COLO668 (cell line): ENCODE measurements at regions not wholly inside any gene's neighbourhood (a gene's known extent, or its start where the extent isn't known, plus 50 kb on each side); places are given as distances from the start of the nearest gene placed in this dataset.
"Not testable (repeated sequence)": the region's sequence is repeated elsewhere in the genome, so short reads cannot be mapped to it uniquely, and the experiment has no call there.

Experiments
- DNase-seq: peaks from one replicate; lab custom pipeline; 2025; ENCODE audit not compliant: unreplicated experiment; lab: John Stamatoyannopoulos, UW

DNA sequence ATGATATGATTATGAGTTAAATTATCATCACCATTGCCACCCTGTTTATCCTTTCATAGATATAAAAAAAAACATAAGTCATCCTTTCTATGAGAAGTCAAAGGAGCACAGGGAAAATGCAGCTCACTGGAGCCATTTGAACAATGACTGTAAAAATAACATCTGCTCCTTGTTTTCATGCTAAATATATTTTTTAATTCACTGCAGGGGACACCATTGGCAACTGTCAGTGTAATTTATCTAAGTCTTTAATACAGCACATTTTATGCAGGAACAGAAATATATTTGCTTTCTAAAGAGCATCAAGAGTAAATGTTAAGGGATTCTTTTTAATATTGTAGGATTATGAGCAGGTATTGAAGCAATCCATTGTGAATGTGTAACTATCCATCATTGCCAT lies 371.3 kb downstream of the ZBBX start:
- no peak for DNase-seq

DNA sequence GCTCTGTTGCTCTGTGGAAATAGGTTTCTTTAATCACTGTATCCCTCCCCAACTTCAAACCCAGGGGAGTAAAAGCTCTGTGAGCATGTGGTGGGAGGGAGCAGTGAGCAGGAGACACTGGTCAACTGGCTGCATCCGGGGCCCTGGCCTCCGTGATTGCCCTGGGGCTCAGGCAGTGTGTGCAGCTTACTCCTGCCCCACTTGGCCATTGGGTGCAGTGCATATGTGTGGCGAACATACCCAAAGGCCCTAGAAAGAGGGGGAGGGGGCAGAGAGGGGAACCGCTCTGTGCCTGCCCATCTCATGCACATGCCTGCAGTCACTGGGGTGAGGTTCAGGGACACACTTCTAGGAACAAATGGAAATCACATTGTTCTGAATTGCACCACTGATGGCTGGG lies 378.7 kb downstream of the ZBBX start:
- DNase-seq: no peak

DNA sequence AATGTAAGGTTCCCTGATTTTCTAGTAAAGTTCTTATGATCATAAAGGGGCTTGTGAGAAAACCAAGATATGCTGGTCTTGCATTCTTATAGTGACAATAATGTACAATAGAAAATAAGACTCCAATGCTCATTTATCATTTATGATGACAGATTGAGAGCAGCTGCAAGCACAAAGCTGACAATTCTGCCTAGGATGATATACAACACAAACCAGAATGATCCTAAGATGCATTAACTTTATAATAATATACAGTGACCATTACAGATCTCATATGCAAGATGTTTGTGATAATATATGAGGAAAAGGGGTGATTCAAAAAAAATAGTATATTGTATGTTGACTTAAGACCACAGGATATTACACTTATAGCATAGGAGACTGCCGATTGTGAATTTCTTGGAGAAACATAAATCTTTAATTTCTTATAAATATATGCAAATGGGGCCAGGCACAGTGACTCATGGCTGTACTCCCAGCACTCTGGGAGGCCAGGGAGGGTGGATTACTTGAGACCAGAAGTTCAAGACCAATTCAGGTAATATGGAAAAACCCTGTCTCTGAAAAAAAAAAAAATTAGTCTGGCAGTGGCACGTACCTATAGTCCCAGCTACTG lies 387.0 kb downstream of the ZBBX start:
- no peak for DNase-seq

DNA sequence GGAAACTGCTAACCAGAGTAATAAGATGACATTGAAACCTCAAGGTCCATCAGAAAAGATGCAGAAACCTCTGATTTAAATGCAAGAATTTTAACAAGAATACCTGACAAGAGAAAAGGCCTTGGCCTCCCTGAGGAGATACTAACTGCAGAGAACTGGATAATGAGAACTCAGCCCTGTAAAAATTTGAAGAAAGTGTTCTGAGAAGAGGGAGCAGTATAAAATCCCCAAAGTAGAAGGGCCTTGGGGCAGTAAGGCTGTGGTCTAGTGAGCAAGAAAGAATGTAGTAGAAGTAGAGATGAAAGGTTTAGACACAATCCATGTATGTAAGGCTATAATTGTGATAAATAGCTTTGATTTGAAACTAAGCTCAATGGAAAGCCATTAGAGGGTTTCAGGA lies 394.1 kb downstream of the ZBBX start:
- DNase-seq: no peak

DNA sequence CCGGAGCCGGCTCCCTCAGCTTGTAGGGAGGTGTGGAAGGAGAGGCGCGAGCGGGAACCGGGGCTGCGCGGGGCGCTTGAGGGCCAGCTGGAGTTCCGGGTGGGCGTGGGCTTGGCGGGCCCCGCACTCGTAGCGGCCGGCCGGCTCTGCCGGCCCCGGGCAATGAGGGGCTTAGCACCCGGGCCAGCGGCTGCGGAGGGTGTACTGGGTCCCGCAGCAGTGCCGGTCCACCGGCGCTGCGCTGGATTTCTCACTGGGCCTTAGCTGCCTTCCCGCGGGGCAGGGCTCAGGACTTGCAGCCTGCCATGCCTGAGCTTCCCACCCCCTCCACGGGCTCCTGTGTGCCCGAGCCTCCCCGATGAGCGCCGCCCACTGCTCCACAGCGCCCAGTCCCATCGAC lies 404.3 kb downstream of the ZBBX start:
- DNase-seq: not testable (repeated sequence)

DNA sequence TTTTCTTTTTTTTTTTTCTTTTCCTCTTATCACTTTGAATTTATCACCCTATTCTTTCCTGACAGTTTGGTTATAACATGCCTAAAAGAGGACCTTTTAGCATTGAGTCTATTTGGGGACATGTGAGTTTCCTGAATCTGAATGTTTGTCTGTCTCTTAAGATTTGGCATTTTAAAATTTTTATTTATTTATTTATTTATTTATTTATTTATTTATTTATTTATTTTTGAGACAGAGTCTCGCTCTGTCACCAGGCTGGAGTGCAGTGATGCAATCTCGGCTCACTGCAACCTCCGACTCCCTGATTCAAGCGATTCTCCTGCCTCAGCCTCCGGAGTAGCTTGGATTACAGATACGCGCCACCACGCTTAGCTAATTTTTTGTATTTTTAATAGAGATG lies 412.4 kb downstream of the ZBBX start:
- not testable (repeated sequence) for DNase-seq

DNA sequence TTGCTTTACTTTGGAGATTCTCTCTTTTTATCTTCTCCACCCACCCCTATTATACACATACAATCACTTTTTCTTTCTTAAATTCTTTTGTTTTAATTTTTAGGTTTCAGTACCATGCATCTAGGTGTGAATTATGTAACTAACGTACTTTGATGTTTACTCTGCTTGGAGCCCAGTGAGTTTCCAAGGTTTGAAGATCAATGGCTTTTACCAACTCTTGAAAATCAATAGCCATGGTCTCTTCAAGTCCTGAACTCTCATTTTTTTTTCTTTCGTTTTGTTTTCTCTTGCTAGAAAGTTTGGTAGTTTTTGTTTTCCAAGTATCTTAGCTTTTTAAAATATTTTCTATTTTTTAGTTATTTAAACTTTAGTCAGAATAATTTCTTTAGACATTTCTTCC lies 417.2 kb downstream of the ZBBX start:
- DNase-seq: no peak

DNA sequence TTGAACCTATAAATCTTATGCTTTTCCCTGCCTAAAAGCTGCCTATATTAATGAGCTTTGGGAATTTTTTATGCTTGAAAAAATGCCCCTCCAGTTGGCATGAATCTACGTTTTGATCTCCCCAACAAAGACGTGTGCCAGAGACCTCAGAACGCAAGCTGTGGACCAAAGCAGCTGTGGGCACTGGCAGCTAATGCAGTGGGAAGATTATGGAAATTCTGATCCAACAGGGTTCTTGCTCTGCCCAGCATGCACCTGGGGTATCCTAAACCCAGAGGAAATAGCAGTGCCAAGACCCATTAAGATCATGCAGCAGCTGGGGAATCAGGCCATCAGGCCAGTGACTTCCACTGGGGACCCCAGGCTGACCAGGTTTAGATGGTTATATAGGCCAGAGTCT lies 423.0 kb downstream of the ZBBX start:
- no peak for DNase-seq

DNA sequence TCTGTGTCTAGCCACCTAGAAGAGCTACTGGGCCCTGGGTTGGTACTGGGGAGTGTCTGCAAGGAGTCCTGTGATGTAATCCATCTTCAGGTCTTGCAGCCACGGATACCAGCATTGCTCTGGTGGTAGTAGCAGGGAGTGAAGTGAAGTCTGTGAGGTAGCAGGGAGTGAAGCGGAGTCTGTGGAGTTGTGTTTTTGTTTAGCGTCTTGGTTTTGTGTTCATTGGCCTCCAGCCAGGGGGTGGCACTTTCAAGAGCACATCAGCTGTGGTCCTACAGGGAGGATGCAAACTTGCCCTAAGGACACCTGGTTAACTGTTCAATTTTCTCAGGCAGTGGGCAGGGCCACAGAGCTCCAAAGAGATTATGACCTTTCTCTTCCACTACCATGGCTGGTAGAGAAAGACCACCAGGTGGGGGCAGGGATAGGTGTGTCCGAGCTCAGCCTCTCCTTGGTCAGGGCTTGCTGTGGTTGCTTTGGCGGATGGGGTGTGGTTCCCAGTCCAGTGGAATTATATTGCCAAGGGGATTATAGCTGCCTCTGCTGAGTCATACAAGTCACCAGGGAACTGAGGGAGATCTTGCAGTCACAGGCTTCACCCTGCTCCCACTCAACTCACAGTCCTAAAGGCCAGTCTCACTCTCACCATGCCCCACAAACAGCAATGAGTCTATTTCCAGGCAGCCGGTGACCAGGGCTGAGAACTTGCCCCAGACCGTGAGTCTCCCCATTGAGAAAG lies 424.7 kb downstream of the ZBBX start:
- DNase-seq: no peak

DNA sequence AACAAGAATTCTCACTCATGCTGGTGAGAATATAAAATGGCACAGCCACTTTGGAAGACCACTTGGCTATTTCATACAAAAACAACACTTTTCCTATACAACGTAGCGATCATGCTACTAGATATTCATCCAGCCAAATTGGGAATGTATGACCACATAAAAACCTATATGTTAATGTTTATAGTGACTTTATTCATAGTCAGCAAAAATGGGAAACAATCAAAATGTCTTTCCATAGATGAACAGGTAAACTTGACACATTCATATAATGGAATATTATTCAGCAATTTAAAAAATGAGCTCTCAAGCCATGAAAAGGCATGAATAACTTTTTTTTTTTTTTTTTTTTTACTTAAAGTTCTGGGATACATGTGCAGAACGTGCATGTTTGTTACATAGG lies 445.2 kb downstream of the ZBBX start:
- no peak for DNase-seq

DNA sequence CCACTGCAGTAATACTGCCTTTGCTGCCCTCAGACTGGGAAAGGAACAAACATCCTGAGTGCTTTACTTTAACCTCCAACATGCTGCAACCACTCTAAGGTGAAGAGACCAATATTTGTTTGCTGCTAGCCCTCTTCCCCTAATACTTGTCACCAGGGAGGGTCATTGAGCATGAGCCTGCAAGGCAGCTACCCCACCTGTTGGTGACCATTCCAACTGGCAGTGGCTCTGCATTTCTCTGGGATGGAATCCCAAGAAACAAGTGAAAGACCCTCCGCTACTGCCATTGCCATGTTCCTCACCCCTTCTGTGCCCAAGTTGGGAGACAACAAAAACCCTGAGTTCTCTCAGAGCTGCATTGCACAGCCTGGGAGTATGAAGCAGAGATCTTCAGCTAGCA lies 462.7 kb downstream of the ZBBX start:
- DNase-seq: no peak

DNA sequence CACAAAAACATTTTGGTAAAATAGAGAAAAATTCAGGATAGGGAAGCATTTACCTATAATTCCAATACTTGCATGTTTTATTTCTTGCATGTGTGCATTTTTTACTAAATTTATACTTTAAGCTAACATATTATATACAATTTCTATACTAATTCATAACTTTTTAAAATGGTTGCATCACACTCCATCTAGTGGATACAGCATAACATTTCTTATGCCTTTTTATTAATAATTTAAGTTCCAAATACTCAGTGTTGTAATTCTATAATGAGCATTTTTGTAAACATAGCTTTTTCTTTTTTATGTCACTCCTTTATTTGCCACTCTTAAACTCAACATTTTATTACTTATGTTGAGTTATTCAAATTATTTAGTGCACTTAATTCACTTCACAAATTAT lies 477.7 kb downstream of the ZBBX start:
- DNase-seq: no peak

DNA sequence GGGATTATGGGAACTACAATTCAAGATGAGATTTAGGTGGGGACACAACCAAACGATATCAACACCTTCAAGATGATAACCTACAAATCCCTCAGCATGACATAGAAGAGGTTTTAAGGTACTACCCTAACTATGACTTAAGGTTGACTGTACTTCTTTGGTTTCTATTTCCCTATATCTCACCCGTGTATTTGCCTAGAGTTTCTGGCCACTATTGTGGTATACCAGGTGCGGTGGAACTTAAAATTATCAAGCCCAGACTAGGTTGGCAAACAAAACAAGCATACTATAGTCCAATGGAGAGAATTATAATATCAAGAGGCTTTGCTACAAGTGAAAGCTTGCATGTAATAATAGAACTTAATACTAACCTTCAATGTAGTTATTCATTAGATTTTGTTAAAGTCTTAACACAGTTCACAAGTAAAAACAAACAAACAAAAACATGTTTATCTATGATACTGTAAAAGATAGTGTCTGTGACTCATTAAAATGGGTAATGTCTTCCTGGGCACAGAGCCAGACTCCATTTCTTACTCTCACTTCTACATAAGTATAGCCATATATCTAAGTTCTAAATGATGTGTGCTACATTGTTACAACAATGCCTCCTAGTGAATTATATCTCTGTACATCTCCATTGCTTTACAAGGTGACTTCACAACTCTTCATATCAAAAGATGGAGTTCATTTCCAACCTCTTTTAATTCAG lies 479.1 kb downstream of the ZBBX start:
- no peak for DNase-seq

DNA sequence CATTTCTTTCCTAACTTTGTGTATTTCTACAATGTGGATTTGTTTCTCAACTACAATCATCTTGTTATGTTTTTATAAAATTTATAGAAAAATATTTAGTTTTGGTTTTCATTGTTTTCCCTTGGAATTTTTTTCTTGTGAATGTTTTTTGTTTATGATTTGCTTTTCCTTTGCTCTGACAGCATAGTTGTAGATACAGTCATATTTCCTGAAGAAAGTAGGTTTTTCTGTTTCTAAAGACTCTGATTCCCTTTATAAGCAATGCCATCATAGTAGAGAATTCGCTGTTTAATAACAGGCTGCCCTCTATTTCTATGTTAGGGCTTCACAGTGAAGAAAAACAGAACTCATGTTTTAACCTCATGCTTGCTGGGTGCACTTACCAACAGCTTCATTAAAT lies 482.3 kb downstream of the ZBBX start:
- DNase-seq: no peak

DNA sequence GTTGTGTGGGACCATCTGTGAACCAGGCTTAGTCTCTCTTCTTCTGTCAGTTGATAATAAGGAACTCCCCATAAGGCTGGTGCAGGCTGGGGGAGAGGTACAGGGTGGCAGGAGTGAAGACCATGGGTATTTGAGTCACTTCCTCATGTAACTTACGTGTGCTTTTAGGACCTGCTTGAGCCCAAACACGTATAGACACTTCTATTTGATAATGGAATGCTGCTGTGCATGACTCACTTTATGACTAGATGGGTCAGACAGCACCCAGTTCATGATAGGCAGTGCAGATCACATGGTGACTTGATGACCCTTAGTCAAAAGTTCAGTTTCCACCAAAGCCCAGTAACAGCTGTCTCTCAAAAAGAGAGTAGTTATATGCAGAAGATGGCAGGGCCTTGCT lies 490.9 kb downstream of the ZBBX start:
- DNase-seq: no peak

DNA sequence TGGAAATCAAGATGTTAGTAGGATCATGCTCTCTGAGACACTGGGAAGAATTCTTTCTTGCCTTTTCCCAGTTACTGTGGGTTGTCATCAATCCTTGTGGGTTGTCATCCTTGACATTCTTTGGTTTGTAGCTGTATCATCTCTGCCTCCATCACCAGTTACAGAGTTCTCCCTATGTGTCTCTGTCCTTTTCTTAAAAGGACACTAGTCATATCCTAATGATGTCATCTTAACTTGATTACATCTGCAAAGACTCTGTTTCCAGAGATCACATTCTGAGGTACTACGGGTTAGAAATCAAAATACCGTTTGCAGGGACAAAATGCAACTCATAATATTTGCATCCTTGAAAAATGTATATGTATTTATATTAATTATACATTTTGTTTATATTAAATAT lies 500.4 kb downstream of the ZBBX start:
- no peak for DNase-seq

DNA sequence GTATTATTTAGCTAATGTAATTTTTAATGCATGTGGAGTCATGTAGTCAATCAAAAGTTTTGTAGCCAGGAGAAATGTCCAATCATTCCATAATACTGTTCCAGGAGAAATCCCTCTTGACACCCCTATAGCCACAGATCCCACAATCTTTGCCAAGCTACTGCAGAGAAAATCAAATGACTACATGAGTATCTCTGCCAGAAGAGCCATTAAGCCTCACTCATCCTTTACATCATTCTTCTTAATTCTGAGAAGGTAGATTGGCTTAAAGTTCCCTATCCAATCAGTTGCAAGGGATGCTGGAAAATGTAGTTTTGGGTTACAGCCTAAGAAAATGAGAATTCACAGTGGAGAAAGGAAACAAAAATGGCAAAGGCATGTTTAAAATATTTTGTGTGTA lies 502.1 kb downstream of the ZBBX start:
- DNase-seq: no peak

DNA sequence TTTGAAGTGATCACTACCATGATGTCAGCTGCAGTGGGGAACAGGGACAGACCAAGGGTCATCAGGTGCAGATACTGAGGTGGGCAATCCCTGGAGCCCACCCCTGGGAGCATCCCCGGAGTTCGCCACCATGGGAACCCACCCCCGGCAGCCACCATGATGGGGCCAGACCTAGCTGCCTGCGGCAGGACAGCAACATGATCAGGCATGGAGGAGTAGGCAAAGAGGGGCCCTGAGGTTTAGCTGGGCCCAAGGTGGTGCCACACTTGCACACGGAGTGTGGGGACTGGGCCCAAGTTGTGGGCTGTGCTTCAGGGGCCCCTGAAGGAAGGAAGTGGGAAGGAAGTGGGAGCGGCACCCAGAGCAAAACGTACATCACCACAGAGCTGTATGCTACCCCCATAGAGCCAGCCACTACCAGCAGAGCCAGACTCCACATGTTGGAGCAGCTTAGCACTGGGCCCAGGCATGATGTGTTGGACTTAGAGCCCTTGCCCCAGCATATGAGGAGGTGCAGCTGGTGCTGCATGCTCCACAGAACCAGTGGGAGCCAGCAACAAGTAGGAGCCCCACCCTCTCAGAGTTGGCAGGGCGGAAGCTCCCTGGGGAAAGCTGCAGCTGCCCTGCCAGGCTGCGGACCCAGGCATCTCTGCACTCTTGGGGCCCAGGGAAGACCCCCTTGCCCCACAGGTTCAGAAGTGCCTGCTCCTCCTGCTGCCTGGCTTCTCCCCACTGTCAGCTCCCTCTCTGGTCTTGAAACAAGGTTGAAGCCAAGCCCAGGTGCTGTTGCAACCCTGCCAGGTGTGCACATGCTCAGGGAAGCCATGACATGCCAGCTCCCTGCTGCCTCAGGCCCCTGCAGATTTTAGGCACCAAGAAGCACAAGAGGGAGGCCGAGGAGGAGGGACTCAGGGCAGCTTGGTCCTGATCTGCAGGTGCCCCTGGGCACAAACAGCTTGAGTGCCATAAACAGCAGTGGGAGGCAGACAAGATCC lies 515.3 kb downstream of the ZBBX start:
- DNase-seq: no peak

DNA sequence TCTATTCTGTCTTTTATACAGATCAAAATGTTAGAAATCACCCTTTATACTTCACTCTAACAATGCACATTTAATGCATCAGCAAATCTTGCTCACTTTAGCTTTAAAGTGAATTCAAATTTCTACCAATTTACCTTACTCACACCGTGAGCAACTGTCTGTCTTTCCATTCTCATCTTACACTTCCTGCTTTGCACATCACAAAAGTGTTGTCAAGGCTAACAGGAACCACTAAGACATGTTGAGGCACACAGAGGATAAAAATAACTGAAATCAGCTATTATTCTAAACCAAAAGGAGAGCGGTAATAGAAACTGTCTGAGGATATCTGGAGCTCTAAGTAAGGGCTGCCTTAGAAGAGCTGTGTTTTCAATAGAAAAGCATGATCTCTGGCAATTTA lies 519.9 kb downstream of the ZBBX start:
- DNase-seq: no peak

DNA sequence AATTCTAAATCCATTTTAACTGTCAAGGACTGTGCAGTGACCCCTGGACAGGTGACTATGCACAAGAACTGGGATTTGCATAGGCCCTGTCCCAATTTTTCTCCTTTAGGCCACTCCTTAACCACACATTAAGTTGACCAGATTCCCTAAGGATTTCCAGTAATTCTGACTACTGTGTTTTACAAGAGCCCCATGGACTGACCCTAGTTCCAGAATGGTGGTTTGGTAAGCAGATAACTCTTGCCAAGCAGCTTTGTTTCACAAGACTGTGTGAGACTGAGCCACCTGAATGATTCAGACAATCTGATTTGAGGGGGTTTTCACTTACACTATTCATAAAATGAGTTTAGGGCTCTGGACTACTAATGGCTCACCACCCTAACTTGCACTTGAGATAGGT lies 535.8 kb downstream of the ZBBX start:
- no peak for DNase-seq

DNA sequence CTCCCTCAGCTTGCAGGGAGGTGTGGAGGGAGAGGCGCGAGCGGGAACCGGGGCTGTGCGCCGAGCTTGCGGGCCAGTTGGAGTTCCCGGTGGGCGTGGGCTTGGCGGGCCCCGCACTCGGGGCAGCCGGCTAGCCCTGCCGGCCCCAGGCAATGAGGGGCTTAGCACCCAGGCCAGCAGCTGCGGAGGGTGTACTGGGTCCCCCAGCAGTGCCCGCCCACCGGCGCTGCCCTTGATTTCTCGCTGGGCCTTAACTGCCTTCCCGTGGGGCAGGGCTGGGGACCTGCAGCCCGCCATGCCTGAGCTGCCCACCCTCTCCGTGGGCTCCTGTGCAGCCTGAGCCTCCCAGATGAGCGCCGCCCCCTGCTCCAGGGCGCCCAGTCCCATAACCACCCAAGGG lies 537.3 kb downstream of the ZBBX start:
- DNase-seq: not testable (repeated sequence)
